SH-SY5Y (cell line): ENCODE measurements at regions not wholly inside any gene's neighbourhood (a gene's known extent, or its start where the extent isn't known, plus 50 kb on each side); places are given as distances from the start of the nearest gene placed in this dataset.

Experiments
- GATA2 ChIP-seq: IDR thresholded peaks from 2 replicates; pipeline ENCODE4 v1.6.1; 2011; ENCODE audit warnings: mild to moderate bottlenecking, low read depth, low read length
- GATA3 ChIP-seq: IDR thresholded peaks from 2 replicates; pipeline ENCODE4 v1.6.1; 2011; ENCODE audit warnings: low read depth, mild to moderate bottlenecking, low read length, moderate library complexity

DNA sequence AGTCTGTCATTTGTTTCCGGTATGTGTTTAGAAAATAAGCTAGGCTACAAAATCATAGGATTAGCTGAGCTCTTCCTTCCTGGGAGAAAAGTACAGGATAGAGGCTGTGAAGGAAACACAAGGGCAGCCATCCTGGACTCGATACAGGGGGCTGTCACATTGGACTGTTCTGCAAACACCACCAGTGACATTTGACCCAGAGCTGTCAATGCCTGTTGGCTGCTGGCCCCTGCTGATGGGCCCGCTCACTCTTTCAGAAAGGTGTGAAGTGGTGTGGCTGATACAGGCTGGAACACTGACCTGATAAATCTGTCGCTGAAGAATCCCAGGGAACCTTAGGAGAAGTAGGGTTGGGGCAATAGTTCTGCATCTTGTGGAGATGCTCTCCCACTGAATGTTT, 183.1 kb downstream of the RHOU start:
- TF ChIP-seq GATA3 (no peak), GATA2 (no peak)
